ENCODE measurements at regions not wholly inside any gene's neighbourhood (a gene's known extent, or its start where the extent isn't known, plus 50 kb on each side); places are given as distances from the start of the nearest gene placed in this dataset.

GRCh38 chr3:31250116-31250777 lies 282.5 kb upstream of the STT3B start:
- Histone ChIP-seq H3K9me3 (ENCODE audit: control insufficient read depth, insufficient read depth, low read length) (no peaks in the 10 kb centered on the region), H3K27ac (ENCODE audit: low read depth, low read length) (no peak overlapping the region), H3K27me3 (ENCODE audit: control insufficient read depth, insufficient read depth, low read length) (no peaks in the 10 kb centered on the region), H3K4me3 (ENCODE audit: low read depth, low read length) (no peak overlapping the region)
- ChIA-PET POLR2A (no interaction called here), CTCF (no interaction called here)
- DNase-seq (ENCODE audit: low read depth, low spot score): no peak
- TF ChIP-seq, protein P1, sequence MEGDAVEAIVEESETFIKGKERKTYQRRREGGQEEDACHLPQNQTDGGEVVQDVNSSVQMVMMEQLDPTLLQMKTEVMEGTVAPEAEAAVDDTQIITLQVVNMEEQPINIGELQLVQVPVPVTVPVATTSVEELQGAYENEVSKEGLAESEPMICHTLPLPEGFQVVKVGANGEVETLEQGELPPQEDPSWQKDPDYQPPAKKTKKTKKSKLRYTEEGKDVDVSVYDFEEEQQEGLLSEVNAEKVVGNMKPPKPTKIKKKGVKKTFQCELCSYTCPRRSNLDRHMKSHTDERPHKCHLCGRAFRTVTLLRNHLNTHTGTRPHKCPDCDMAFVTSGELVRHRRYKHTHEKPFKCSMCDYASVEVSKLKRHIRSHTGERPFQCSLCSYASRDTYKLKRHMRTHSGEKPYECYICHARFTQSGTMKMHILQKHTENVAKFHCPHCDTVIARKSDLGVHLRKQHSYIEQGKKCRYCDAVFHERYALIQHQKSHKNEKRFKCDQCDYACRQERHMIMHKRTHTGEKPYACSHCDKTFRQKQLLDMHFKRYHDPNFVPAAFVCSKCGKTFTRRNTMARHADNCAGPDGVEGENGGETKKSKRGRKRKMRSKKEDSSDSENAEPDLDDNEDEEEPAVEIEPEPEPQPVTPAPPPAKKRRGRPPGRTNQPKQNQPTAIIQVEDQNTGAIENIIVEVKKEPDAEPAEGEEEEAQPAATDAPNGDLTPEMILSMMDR (IDR thresholded peaks at IDR 0.05; ENCODE audit: low read depth, low read length): no peak

- Histone ChIP-seq H3K27me3 (ENCODE audit: control insufficient read depth, insufficient read depth, low read length) (no peaks in the 10 kb centered on the region), H3K9me3 (ENCODE audit: control insufficient read depth, insufficient read depth, low read length) (no peaks in the 10 kb centered on the region), H3K4me3 (ENCODE audit: low read depth, low read length) (no peak overlapping the region), H3K27ac (ENCODE audit: low read depth, low read length) (no peak overlapping the region)
- DNase-seq (ENCODE audit: low read depth, low spot score): no peak
- ChIA-PET POLR2A (no interaction called here), CTCF (no interaction called here)
- TF ChIP-seq, protein P1 (IDR thresholded peaks at IDR 0.05; ENCODE audit: low read depth, low read length): no peak
Measured at GRCh38 chr3:31251083-31251482, 281.6 kb upstream of the STT3B start.

- TF ChIP-seq, protein P1 (IDR thresholded peaks at IDR 0.05; ENCODE audit: low read depth, low read length): no peak
- ChIA-PET POLR2A (no interaction called here), CTCF (no interaction called here)
- Histone ChIP-seq H3K9me3 (ENCODE audit: control insufficient read depth, insufficient read depth, low read length) (no peaks in the 10 kb centered on the region), H3K4me3 (ENCODE audit: low read depth, low read length) (no peak overlapping the region), H3K27ac (ENCODE audit: low read depth, low read length) (no peak overlapping the region), H3K27me3 (ENCODE audit: control insufficient read depth, insufficient read depth, low read length) (no peaks in the 10 kb centered on the region)
- DNase-seq (ENCODE audit: low read depth, low spot score): no peak
Measured at GRCh38 chr3:31252216-31253185, 280.2 kb upstream of the STT3B start.

- Histone ChIP-seq H3K27me3 (ENCODE audit: control insufficient read depth, insufficient read depth, low read length) (no peaks in the 10 kb centered on the region), H3K4me3 (ENCODE audit: low read depth, low read length) (no peak overlapping the region), H3K9me3 (ENCODE audit: control insufficient read depth, insufficient read depth, low read length) (no peaks in the 10 kb centered on the region), H3K27ac (ENCODE audit: low read depth, low read length) (no peak overlapping the region)
- POLR2A ChIA-PET: no interaction called here
- CTCF ChIA-PET: no interaction called here
- TF ChIP-seq, protein P1 (IDR thresholded peaks at IDR 0.05; ENCODE audit: low read depth, low read length): no peak
- no peak for DNase-seq (ENCODE audit: low read depth, low spot score)
Measured at GRCh38 chr3:31253782-31254181, 278.9 kb upstream of the STT3B start.

GRCh38 chr3:31254483-31254882 lies 278.2 kb upstream of the STT3B start:
- no peak overlapping the region for H3K27ac ChIP-seq (ENCODE audit: low read depth, low read length)
- TF ChIP-seq, protein P1 (IDR thresholded peaks at IDR 0.05; ENCODE audit: low read depth, low read length): no peak
- H3K27me3 ChIP-seq (ENCODE audit: control insufficient read depth, insufficient read depth, low read length): no peaks in the 10 kb centered on the region
- no peak overlapping the region for H3K4me3 ChIP-seq (ENCODE audit: low read depth, low read length)
- ChIA-PET CTCF (no interaction called here), POLR2A (no interaction called here)
- no peaks in the 10 kb centered on the region for H3K9me3 ChIP-seq (ENCODE audit: control insufficient read depth, insufficient read depth, low read length)
- no peak for DNase-seq (ENCODE audit: low read depth, low spot score)

Measured in AG04450 (cell line).